HL-60 (cell line): ENCODE measurements at regions not wholly inside any gene's neighbourhood (a gene's known extent, or its start where the extent isn't known, plus 50 kb on each side); places are given as distances from the start of the nearest gene placed in this dataset.

Source experiments
- CTCF ChIP-seq: IDR thresholded peaks from one replicate; pipeline ENCODE4 v1.5.1; 2011; ENCODE audit warnings: low read length, control low read depth, inconsistent platforms; ENCODE audit not compliant: insufficient read depth
- POLR2AphosphoS5 ChIP-seq: IDR thresholded peaks from 2 replicates; pipeline ENCODE4 v1.6.1; 2012; ENCODE audit warnings: low read depth

DNA sequence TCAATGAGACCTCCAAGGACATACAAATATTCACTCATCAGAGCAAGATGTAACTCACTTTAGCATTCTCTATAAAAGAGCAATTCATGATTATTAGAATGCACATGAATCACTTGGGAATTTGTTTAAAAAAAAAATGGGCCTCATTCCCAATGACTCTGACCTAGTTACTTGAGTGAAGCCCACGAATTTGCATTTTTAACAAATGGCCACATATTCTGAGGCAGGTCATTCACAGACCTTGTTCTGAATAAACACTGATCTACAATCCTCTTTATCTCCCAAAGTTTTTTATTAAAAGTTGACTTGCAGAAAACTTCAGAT, 255.1 kb upstream of the VEGFC start:
- no peak for TF ChIP-seq CTCF
- no peak for TF ChIP-seq POLR2AphosphoS5
